Upper lobe of left lung (tissue), 4 donors: ENCODE measurements at regions not wholly inside any gene's neighbourhood (a gene's known extent, or its start where the extent isn't known, plus 50 kb on each side); places are given as distances from the start of the nearest gene placed in this dataset.

Experiments used
- CTCF ChIP-seq, 6 experiments: fragments of 450-650 bp in 4 of 6; fragments of 200-600 bp in 2 of 6; sonication (generic) in 2 of 6; IDR thresholded peaks; one replicate each; pipeline ENCODE4 v1.5.1; 2016 to 2019; ENCODE audit warnings: antibody characterized with exemption in 6 of 6
- POLR2A ChIP-seq, 4 donors: fragments of 450-650 bp; IDR thresholded peaks; one replicate each; pipeline ENCODE4 v1.5.1; 2016 to 2017; ENCODE audit warnings: antibody characterized with exemption in 4 of 4, mild to moderate bottlenecking in 2 of 4
- POLR2AphosphoS5 ChIP-seq, 2 donors: sonication (generic); formaldehyde crosslinking; IDR thresholded peaks; one replicate each; pipeline ENCODE4 v1.5.1; 2017; ENCODE audit warnings: antibody characterized with exemption in 2 of 2

GRCh38 chr14:40271480-40271879, 839.2 kb upstream of the FBXO33 start:
- no peak for TF ChIP-seq CTCF (IDR thresholded peaks at IDR 0.05)
- TF ChIP-seq POLR2AphosphoS5 (IDR thresholded peaks at IDR 0.05), result no peak
- TF ChIP-seq POLR2A (IDR thresholded peaks at IDR 0.05), result no peak
